Hepatocyte (in vitro differentiated cells): ENCODE measurements at regions not wholly inside any gene's neighbourhood (a gene's known extent, or its start where the extent isn't known, plus 50 kb on each side); places are given as distances from the start of the nearest gene placed in this dataset.

Experiments used
- DNase-seq: peaks from one replicate; pipeline ENCODE4 v3.0.0-alpha.2; 2016; ENCODE audit warnings: low spot score
- H2AFZ ChIP-seq: fragments of 200-600 bp; sonication (generic); 2 replicates; pipeline ENCODE4 v1.6.0; 2016; ENCODE audit warnings: antibody characterized with exemption, mild to moderate bottlenecking
- H3K27ac ChIP-seq: fragments of 200-600 bp; sonication (generic); 2 replicates; pipeline ENCODE4 v1.5.1; 2016; ENCODE audit warnings: mild to moderate bottlenecking
- H3K27me3 ChIP-seq: fragments of 200-600 bp; sonication (generic); 2 replicates; pipeline ENCODE4 v1.6.1; 2016
- H3K36me3 ChIP-seq: fragments of 200-600 bp; sonication (generic); replicated peaks from 2 replicates; pipeline ENCODE4 v1.5.1; 2016; ENCODE audit warnings: low read depth; ENCODE audit not compliant: insufficient read depth
- H3K4me1 ChIP-seq: fragments of 200-600 bp; sonication (generic); 2 replicates; pipeline ENCODE4 v1.5.1; 2016; ENCODE audit warnings: mild to moderate bottlenecking, moderate library complexity; ENCODE audit not compliant: insufficient read depth
- H3K4me2 ChIP-seq: fragments of 200-600 bp; sonication (generic); 2 replicates; pipeline ENCODE4 v1.6.0; 2016
- H3K4me3 ChIP-seq: fragments of 200-600 bp; sonication (generic); 2 replicates; pipeline ENCODE4 v1.5.1; 2016; ENCODE audit warnings: mild to moderate bottlenecking
- H3K79me2 ChIP-seq: fragments of 200-600 bp; sonication (generic); 2 replicates; pipeline ENCODE4 v1.6.0; 2017; ENCODE audit warnings: mild to moderate bottlenecking
- H3K9me2 ChIP-seq: fragments of 200-600 bp; sonication (generic); replicated peaks from 2 replicates; pipeline ENCODE4 v1.6.0; 2017; ENCODE audit warnings: mild to moderate bottlenecking; ENCODE audit not compliant: insufficient read depth
- H3K9me3 ChIP-seq: fragments of 200-600 bp; sonication (generic); 2 replicates; pipeline ENCODE4 v1.5.1; 2016; ENCODE audit warnings: low read depth, mild to moderate bottlenecking
- H4K20me1 ChIP-seq: fragments of 200-600 bp; sonication (generic); 2 replicates; pipeline ENCODE4 v1.6.0; 2016; ENCODE audit warnings: mild to moderate bottlenecking; ENCODE audit not compliant: insufficient read depth, poor library complexity, severe bottlenecking
- EZH2 ChIP-seq: fragments of 200-600 bp; sonication (generic); IDR thresholded peaks from 2 replicates; pipeline ENCODE4 v1.6.1; 2016; ENCODE audit warnings: antibody characterized with exemption, mild to moderate bottlenecking, borderline replicate concordance
- EZH2phosphoT487 ChIP-seq: fragments of 200-600 bp; sonication (generic); IDR thresholded peaks from one replicate; pipeline ENCODE4 v1.6.1; 2018; ENCODE audit warnings: antibody characterized with exemption, mild to moderate bottlenecking, low read depth, moderate library complexity; ENCODE audit not compliant: unreplicated experiment, severe bottlenecking
- WGBS: methylation state at CpG from one replicate; pipeline ENCODE4 v1.1.6; 2016; ENCODE audit warnings: low lambda C conversion rate; ENCODE audit errors: missing lambda C conversion rate; 5-methylcytosine and 5-hydroxymethylcytosine counted together
- TF ChIP-seq, protein P1 (sequence below): fragments of 200-600 bp; sonication (generic); IDR thresholded peaks from 2 replicates; pipeline ENCODE4 v1.5.1; 2016; ENCODE audit warnings: antibody characterized with exemption, mild to moderate bottlenecking; ENCODE audit not compliant: poor library complexity

- 89% methylated on average over 9 of the region's 9 CpGs for WGBS
- no peaks in the 10 kb centered on the region for H4K20me1 ChIP-seq
- H3K27me3 ChIP-seq: no peaks in the 10 kb centered on the region
- H3K4me3 ChIP-seq: no peak overlapping the region
- no peak overlapping the region for H3K4me2 ChIP-seq
- no peak overlapping the region for H3K27ac ChIP-seq
- no peak for TF ChIP-seq EZH2
- TF ChIP-seq, protein P1, sequence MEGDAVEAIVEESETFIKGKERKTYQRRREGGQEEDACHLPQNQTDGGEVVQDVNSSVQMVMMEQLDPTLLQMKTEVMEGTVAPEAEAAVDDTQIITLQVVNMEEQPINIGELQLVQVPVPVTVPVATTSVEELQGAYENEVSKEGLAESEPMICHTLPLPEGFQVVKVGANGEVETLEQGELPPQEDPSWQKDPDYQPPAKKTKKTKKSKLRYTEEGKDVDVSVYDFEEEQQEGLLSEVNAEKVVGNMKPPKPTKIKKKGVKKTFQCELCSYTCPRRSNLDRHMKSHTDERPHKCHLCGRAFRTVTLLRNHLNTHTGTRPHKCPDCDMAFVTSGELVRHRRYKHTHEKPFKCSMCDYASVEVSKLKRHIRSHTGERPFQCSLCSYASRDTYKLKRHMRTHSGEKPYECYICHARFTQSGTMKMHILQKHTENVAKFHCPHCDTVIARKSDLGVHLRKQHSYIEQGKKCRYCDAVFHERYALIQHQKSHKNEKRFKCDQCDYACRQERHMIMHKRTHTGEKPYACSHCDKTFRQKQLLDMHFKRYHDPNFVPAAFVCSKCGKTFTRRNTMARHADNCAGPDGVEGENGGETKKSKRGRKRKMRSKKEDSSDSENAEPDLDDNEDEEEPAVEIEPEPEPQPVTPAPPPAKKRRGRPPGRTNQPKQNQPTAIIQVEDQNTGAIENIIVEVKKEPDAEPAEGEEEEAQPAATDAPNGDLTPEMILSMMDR: no peak
- no peak for TF ChIP-seq EZH2phosphoT487
- H3K9me3 ChIP-seq: no peaks in the 10 kb centered on the region
- DNase-seq: no peak
- H3K4me1 ChIP-seq: peaks cover 10% of the 10 kb centered on the region
- H3K9me2 ChIP-seq: no peaks in the 10 kb centered on the region
- H3K79me2 ChIP-seq: no peaks in the 10 kb centered on the region
- no peaks in the 10 kb centered on the region for H3K36me3 ChIP-seq
- no peak overlapping the region for H2AFZ ChIP-seq
These were observed 211.5 kb upstream of the TARS1 start for GRCh38 chr5:33229216-33229615.

DNA sequence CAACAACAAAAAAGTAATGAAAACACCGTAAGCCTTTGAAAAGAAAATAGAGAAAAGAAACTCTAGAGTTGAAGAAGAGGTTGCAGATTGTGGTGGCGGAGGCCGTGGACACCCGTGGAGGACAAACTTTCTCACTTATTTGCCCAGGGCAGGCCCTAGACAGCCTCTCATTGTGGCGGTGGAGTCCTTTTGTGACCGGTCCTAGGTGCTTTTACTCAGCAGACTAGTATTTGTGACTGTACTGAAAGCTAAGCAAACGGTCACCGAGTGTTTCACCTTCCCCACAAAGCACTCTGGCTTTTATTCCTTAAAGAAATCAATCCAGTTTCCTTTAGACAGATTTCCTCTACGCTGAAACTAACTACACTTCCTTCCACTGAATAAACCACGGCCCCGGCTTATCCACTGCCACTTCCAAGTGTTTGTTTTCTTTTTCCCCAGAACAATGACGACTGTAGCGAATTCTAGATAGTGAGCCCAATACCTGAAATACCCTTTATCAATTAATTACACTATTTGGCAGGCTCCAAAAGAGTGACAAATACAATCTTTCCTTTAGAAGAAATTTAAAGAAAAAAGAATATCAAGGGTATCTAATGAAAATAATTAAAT is 210.2 kb upstream of the TARS1 start:
- 60% methylated on average over 13 of the region's 13 CpGs for WGBS
- DNase-seq: no peak
- Histone ChIP-seq H3K4me1 (peaks cover 10% of the 10 kb centered on the region), H3K36me3 (no peaks in the 10 kb centered on the region), H2AFZ (peak overlapping the region; percentile 11), H3K9me2 (no peaks in the 10 kb centered on the region), H3K79me2 (no peaks in the 10 kb centered on the region), H3K4me3 (no peak overlapping the region), H3K27me3 (no peaks in the 10 kb centered on the region), H4K20me1 (no peaks in the 10 kb centered on the region), H3K4me2 (no peak overlapping the region), H3K27ac (no peak overlapping the region), H3K9me3 (no peaks in the 10 kb centered on the region)
- TF ChIP-seq, protein P1: no peak
- no peak for TF ChIP-seq EZH2phosphoT487
- no peak for TF ChIP-seq EZH2

DNA sequence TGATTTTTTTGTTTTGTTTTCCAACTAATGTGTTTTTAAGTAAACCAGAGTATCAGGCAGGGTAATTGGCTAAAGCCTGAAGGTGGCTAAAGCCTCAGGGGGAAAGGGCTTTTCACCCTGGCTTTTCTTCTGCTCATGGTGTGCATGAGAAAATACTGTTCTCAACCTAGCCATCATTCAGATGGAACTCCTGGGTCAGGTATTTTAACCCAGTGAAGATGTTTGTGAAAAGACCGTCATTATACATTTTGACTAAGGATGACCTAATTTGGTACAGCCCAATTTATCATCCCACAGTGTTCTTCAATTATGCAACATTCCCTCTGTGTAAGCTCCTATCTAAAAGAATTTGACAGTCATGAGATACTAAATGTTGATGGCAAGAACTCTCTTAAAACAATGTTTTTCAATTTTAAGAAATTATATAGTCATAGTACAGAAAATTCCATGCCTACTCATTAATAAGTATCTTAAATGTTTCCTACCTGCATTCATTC is 209.5 kb upstream of the TARS1 start:
- Histone ChIP-seq H3K4me1 (peaks cover 10% of the 10 kb centered on the region), H3K36me3 (no peaks in the 10 kb centered on the region), H3K79me2 (no peaks in the 10 kb centered on the region), H2AFZ (no peak overlapping the region), H3K27ac (no peak overlapping the region), H3K4me3 (no peak overlapping the region), H3K9me3 (no peaks in the 10 kb centered on the region), H4K20me1 (no peaks in the 10 kb centered on the region), H3K27me3 (no peaks in the 10 kb centered on the region), H3K9me2 (no peaks in the 10 kb centered on the region), H3K4me2 (no peak overlapping the region)
- no peak for DNase-seq
- TF ChIP-seq EZH2phosphoT487: no peak
- no peak for TF ChIP-seq EZH2
- TF ChIP-seq, protein P1: no peak
- WGBS: 96% methylated on average over 1 of the region's 1 CpG
